ENCODE measurements at regions not wholly inside any gene's neighbourhood (a gene's known extent, or its start where the extent isn't known, plus 50 kb on each side); places are given as distances from the start of the nearest gene placed in this dataset.
A peak's percentile ranks its signal among the peaks of the same experiment; 100 is the strongest.
"Not testable (repeated sequence)": the region's sequence is repeated elsewhere in the genome, so short reads cannot be mapped to it uniquely, and the experiment has no call there.

DNA sequence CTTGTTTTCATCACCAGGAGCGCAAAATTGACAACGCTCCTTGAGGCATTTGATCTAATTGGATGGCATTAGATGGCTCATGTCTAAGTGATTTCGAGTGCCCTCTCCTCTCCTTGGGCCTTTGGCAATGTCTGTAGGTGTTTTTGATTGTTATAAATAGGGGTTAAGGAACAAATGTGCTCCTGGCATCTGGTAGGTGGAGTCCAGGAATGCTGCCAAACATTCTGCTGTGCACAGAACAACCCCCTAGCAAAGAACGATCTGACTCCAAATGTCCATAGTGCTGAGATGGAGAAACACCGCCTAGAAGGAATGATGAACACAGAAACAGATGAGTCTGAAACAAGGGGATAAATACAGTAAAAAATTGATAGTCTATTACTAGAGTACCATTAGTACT lies 68.0 kb upstream of the C1QTNF9B start:
- Histone ChIP-seq H3K4me3 (no peak overlapping the region), H3K27ac (no peak overlapping the region)
- TF ChIP-seq, protein P1, sequence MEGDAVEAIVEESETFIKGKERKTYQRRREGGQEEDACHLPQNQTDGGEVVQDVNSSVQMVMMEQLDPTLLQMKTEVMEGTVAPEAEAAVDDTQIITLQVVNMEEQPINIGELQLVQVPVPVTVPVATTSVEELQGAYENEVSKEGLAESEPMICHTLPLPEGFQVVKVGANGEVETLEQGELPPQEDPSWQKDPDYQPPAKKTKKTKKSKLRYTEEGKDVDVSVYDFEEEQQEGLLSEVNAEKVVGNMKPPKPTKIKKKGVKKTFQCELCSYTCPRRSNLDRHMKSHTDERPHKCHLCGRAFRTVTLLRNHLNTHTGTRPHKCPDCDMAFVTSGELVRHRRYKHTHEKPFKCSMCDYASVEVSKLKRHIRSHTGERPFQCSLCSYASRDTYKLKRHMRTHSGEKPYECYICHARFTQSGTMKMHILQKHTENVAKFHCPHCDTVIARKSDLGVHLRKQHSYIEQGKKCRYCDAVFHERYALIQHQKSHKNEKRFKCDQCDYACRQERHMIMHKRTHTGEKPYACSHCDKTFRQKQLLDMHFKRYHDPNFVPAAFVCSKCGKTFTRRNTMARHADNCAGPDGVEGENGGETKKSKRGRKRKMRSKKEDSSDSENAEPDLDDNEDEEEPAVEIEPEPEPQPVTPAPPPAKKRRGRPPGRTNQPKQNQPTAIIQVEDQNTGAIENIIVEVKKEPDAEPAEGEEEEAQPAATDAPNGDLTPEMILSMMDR (IDR thresholded peaks at IDR 0.05) = no peak
- no peak for DNase-seq (ENCODE audit: low spot score)

DNA sequence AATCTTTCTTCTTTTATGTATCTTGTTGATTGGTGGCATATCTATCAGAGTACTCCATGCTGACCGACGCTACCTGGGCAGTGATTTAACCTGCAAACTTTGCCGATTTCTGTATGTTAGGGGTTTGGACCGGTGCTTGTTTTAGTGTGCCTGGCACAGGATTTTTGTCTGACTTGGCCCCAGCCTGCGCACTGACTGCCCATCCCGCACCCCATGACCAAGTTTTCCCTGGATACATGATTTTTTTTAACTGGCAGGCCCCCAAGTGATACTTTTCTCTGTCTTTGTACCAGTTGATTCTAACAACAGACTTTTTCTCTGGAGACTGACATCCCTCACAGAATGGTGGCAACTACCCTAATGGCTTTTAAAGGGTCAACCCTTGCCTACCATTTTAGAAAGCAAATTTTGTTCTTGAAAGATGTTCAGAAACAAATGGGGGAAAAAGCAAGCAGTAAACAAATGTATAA lies 69.0 kb upstream of the C1QTNF9B start:
- no peak for DNase-seq (ENCODE audit: low spot score)
- Histone ChIP-seq H3K27ac (no peak overlapping the region), H3K4me3 (peak overlapping the region; percentile 56)

DNA sequence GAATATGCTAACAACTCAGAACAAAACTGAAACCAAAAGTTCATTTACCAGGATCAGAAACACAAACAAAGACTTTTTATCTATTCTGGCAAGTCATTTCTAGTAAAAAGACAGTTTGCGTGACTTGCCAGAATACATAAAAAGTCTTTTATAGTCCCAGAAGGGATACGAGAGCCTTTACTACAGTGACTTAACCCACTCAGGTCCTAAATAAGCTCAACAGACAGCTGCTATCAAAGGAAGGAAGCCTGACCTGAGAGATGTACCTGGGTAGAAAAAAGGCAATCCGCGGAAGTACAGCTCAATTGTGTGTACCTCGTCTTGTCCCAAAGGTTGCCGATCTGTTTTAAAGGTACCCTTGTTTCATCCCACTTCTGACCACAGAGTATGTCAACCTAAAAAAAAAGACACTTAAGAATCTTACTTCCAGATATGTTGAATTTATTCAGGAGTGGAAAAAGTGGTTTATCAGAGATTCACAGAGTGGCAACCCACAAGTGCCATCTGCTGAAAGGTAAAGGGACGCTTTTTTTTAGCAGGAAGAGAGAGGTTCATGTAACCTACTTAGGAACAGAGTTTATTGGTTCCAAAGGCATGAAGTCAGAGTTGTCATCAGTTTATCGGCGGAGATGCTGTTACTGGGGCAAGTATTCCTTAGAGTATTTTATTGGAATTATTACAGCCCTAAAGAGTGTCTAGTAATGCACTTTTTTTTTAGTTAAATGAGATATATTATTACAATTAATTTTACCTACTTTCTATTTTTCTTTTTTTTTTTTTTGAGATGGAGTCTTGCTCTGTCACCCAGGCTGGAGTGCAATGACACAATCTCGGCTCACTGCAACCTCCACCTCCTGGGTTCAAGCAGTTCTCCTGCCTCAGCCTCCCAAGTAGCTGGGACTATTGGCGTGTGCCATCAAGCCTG lies 69.7 kb upstream of the C1QTNF9B start:
- Histone ChIP-seq H3K4me3 (peak overlapping the region; percentile 56), H3K27ac (no peak overlapping the region)
- TF ChIP-seq, protein P1 (IDR thresholded peaks at IDR 0.05) = no peak
- DNase-seq (ENCODE audit: low spot score) = no peak

More for the DNA sequence above, 69.0 kb upstream of the C1QTNF9B start:
- TF ChIP-seq, protein P1 (IDR thresholded peaks at IDR 0.05) = no peak

DNA sequence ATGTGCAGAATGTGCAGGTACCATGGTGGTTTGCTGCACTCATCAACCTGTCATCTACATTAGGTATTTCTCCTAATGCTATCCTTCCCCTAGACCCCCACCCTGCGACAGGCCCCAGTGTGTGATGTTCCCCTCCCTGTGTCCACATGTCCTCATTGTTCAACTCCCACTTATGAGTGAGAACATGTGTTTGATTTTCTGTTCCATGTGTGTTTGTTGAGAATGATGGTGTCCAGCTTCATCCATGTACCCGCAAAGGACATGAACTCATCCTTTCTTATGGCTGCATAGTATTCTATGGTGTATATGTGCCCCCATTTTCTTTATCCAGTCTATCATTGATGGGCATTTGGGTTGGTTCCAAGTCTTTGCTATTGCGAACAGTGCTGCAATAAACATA lies 70.5 kb upstream of the C1QTNF9B start:
- H3K4me3 ChIP-seq; DNase-seq (ENCODE audit: low spot score); H3K27ac ChIP-seq: not testable (repeated sequence)

DNA sequence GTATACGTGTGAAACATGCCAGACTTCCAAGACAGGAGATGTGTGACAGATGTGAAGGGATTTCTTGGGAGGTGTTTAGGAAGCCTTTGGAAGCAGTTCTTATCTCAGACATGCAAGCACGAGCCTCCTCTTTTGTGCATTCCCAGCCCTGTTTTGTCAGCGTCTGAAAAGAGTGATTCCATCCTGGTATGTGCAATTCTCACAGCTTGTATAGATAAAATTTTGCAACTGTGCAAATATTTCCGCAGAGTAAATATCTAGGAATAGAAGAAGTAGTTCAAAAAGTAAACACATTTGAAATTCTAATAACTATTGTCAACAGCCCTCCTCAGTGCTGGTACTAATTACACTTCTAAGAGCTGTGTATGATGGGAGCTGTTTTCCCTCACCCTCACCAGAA lies 72.3 kb upstream of the C1QTNF9B start:
- DNase-seq (ENCODE audit: low spot score) = no peak
- H3K4me3 ChIP-seq = no peak overlapping the region
- no peak overlapping the region for H3K27ac ChIP-seq
- TF ChIP-seq, protein P1 (IDR thresholded peaks at IDR 0.05) = no peak

DNA sequence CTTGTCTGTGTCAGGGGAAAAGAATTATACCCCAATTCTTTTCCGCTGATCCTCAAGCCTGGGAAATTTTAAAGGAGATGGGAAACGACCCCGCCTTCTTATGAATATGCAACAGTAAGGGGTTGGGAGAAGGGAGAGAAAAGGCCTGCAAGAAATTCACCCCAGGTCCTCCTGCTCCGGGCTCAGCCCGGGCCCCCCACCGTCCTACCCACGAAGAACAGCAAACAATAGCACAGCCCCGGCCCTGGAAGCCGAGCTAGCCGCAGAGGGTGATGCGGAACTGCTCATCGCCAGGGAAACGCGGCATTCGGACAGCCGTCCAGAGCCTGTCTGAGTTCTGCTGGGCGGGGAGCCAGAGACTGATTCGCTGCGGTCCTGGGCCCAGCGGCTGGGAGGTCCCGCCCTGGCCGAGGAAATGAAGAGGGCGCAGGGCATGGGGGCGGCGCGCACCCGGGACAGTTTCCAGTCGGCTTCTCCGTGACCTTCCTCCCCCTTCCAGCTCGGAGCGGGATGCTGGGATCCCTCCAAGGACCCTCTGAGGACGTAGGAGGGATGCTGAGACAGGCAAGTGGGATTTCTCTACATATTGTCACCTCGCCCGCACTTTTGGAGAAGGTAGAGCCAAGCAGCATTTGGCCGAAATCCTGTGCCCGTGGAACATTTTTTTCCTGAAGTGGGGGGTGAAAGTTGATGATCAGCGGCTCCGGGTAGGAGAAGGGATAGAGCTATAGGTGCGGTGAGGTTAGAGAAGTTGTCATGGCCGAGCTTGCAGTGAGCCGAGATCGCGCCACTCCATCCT lies 82.3 kb upstream of the C1QTNF9B start:
- TF ChIP-seq, protein P1 (IDR thresholded peaks at IDR 0.05) = no peak
- DNase-seq (ENCODE audit: low spot score) = peak; percentile 90
- peak overlapping the region; percentile 69 for H3K4me3 ChIP-seq
- peak overlapping the region; percentile 53 to 70 for H3K27ac ChIP-seq

DNA sequence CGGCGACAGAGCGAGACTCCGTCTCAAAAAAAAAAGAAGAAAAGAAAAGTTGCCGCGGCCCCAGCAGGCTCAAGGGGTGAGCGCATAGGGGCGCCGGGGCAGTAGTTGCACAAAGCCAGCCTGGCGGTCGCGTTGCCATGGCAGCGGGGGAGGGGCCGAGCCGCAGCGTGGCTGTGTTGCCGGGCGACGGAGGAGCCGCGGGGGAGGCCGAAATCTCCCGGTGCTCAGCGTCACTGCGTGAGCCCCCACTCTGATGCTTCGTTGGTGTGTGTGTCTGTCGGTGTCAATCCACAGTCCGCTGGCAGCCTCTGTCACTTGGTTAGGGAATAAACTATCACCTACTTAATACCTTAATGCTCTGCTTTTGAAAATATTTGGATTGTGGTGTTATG lies 82.9 kb upstream of the C1QTNF9B start:
- Histone ChIP-seq H3K27ac (peak overlapping the region; percentile 53 to 70), H3K4me3 (peak overlapping the region; percentile 69)
- peak; percentile 93 for DNase-seq (ENCODE audit: low spot score)
- TF ChIP-seq, protein P1 (IDR thresholded peaks at IDR 0.05) = no peak
